ENCODE measurements at regions not wholly inside any gene's neighbourhood (a gene's known extent, or its start where the extent isn't known, plus 50 kb on each side); places are given as distances from the start of the nearest gene placed in this dataset.

GRCh38 chr1:177423090-177423489 is 252.3 kb downstream of the BRINP2 start:
- TF ChIP-seq EGR1 (IDR thresholded peaks at IDR 0.05) (no peak), YY1 (IDR thresholded peaks at IDR 0.05; ENCODE audit: low read depth) (no peak)
